Upper lobe of left lung (tissue), 4 donors: ENCODE measurements at regions not wholly inside any gene's neighbourhood (a gene's known extent, or its start where the extent isn't known, plus 50 kb on each side); places are given as distances from the start of the nearest gene placed in this dataset.

Experiments
- CTCF ChIP-seq, 6 experiments: fragments of 450-650 bp in 4 of 6; fragments of 200-600 bp in 2 of 6; sonication (generic) in 2 of 6; IDR thresholded peaks; one replicate each; pipeline ENCODE4 v1.5.1; 2016 to 2019; ENCODE audit warnings: antibody characterized with exemption in 6 of 6
- EP300 ChIP-seq, 4 donors: sonication (generic); formaldehyde crosslinking; IDR thresholded peaks; one replicate each; pipeline ENCODE4 v1.5.1; 2017; ENCODE audit warnings: antibody characterized with exemption in 4 of 4, control low read depth in 2 of 4
- POLR2A ChIP-seq, 4 donors: fragments of 450-650 bp; IDR thresholded peaks; one replicate each; pipeline ENCODE4 v1.5.1; 2016 to 2017; ENCODE audit warnings: antibody characterized with exemption in 4 of 4, mild to moderate bottlenecking in 2 of 4
- POLR2AphosphoS5 ChIP-seq, 2 donors: sonication (generic); formaldehyde crosslinking; IDR thresholded peaks; one replicate each; pipeline ENCODE4 v1.5.1; 2017; ENCODE audit warnings: antibody characterized with exemption in 2 of 2

GRCh38 chr2:58484221-58484620 is 243.1 kb upstream of the FANCL start:
- TF ChIP-seq CTCF (IDR thresholded peaks at IDR 0.05) (no peak), POLR2AphosphoS5 (IDR thresholded peaks at IDR 0.05) (no peak), POLR2A (IDR thresholded peaks at IDR 0.05) (no peak), EP300 (IDR thresholded peaks at IDR 0.05) (no peak)
